PC-9 (cell line): ENCODE measurements at regions not wholly inside any gene's neighbourhood (a gene's known extent, or its start where the extent isn't known, plus 50 kb on each side); places are given as distances from the start of the nearest gene placed in this dataset.
A peak's percentile ranks its signal among the peaks of the same experiment; 100 is the strongest.

Experiments
- BruUV-seq: library from RNA; stranded (reverse); fragments of 400-500 nt; replicated peaks from 2 replicates; lab custom pipeline; 2021; lab: Mats Ljungman, UMichigan
- CTCF ChIA-PET: fragments of 300-600 bp; sonication (Branson Sonifier 250); formaldehyde crosslinking; loops from one replicate; lab custom pipeline; 2022; ENCODE audit warnings: antibody characterized with exemption; lab: Charles Lee
- POLR2A ChIA-PET: fragments of 300-600 bp; sonication (Branson Sonifier 250); formaldehyde crosslinking; loops from one replicate; lab custom pipeline; 2022; ENCODE audit warnings: antibody characterized with exemption; ENCODE audit not compliant: unreplicated experiment; lab: Charles Lee
- DNase-seq, 2 experiments: peaks; one replicate each; pipeline versions ENCODE4 v3.0.0 to v3.0.0-alpha.2; 2015 to 2022; ENCODE audit warnings: mixed read lengths in 1 of 2
- H2AFZ ChIP-seq: fragments of 200-600 bp; sonication (generic); 2 replicates; pipeline ENCODE4 v1.8.1; 2017; ENCODE audit warnings: antibody characterized with exemption
- H3F3A ChIP-seq: fragments of 200-600 bp; sonication (generic); 2 replicates; pipeline ENCODE4 v1.8.1; 2017; ENCODE audit warnings: antibody characterized with exemption, mild to moderate bottlenecking, low read depth; ENCODE audit not compliant: insufficient read depth
- H3K27ac ChIP-seq: fragments of 200-600 bp; sonication (generic); 2 replicates; pipeline ENCODE4 v1.6.1; 2016; ENCODE audit warnings: mixed run types
- H3K27me3 ChIP-seq: fragments of 200-600 bp; sonication (generic); 2 replicates; pipeline ENCODE4 v1.6.1; 2016; ENCODE audit warnings: low read depth, mixed run types; ENCODE audit not compliant: insufficient read depth
- H3K36me3 ChIP-seq: fragments of 200-600 bp; sonication (generic); 2 replicates; pipeline ENCODE4 v1.6.1; 2016; ENCODE audit warnings: low read depth, mixed run types
- H3K4me1 ChIP-seq: fragments of 200-600 bp; sonication (generic); replicated peaks from 2 replicates; pipeline ENCODE4 v1.6.1; 2016; ENCODE audit warnings: mixed run types; ENCODE audit not compliant: insufficient read depth
- H3K4me2 ChIP-seq: fragments of 200-600 bp; sonication (generic); 2 replicates; pipeline ENCODE4 v1.6.1; 2017; ENCODE audit warnings: mixed run types
- H3K4me3 ChIP-seq: fragments of 200-600 bp; sonication (generic); 2 replicates; pipeline ENCODE4 v1.6.1; 2016; ENCODE audit warnings: mixed run types
- H3K79me2 ChIP-seq: fragments of 200-600 bp; sonication (generic); 2 replicates; pipeline ENCODE4 v1.6.1; 2017; ENCODE audit warnings: low read depth, mixed run types
- H3K9me2 ChIP-seq: fragments of 200-600 bp; sonication (generic); 2 replicates; pipeline ENCODE4 v1.8.1; 2017; ENCODE audit warnings: mild to moderate bottlenecking; ENCODE audit not compliant: insufficient read depth
- H3K9me3 ChIP-seq: fragments of 200-600 bp; sonication (generic); 2 replicates; pipeline ENCODE4 v1.8.1; 2016; ENCODE audit warnings: low read depth; ENCODE audit not compliant: insufficient read depth
- H4K20me1 ChIP-seq: fragments of 200-600 bp; sonication (generic); 2 replicates; pipeline ENCODE4 v1.8.1; 2017; ENCODE audit not compliant: insufficient read depth
- EZH2 ChIP-seq: fragments of 200-600 bp; sonication (generic); IDR thresholded peaks from 2 replicates; pipeline ENCODE4 v1.8.0; 2017; ENCODE audit warnings: antibody characterized with exemption, low read depth
- intact Hi-C: fragments of 100-400 bp; cut with micrococcal nuclease; formaldehyde crosslinking; loops from one replicate; pipeline ENCODE4 v1.10.0; 2022; ENCODE audit not compliant: unreplicated experiment
- TF ChIP-seq, protein P1 (sequence below): fragments of 200-600 bp; sonication (generic); conservative IDR thresholded peaks from 2 replicates; pipeline ENCODE4 v1.6.1; 2017; ENCODE audit warnings: mixed run types, antibody characterized with exemption, mild to moderate bottlenecking, moderate library complexity

DNA sequence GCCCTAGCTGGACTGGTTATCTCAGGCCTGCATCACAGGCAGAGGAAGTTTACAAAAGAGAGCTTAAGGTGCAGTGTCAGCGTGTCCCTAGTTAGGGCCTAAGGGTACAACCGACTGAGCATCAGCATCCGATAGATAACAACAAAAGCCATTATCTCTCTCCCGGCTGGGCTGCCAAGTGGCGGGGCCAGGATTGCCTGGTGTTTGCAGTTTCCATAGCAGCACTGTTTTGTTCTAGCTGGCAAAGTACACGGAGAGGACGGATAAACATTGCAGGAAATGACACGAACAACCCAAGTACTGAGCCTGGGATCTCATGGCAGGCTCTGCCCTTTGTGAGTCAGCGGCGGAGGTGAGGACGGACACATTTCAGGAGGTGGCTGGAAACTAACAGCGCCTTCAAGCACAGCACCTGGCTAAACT lies 104.7 kb upstream of the NOCT start:
- no peaks in the 10 kb centered on the region for H3K9me2 ChIP-seq
- no peaks in the 10 kb centered on the region for H4K20me1 ChIP-seq
- BruUV-seq: no TSS peak
- intact Hi-C loops: loop anchor here (1.0 to 10.0 kb wide), 4 partner anchors 13 to 1786 kb away; no protein-coding TSS in a partner anchor
- POLR2A ChIA-PET: no interaction called here
- peaks cover 27% of the 10 kb centered on the region for H3K4me1 ChIP-seq
- H3K4me3 ChIP-seq: peak overlapping the region; percentile 41; the same call in 1 of the 2 replicates
- H3K79me2 ChIP-seq: no peaks in the 10 kb centered on the region
- DNase-seq: peak; percentile 79 to 88
- H3K27ac ChIP-seq: peak overlapping the region; percentile 66
- no peak for TF ChIP-seq EZH2
- TF ChIP-seq, protein P1, sequence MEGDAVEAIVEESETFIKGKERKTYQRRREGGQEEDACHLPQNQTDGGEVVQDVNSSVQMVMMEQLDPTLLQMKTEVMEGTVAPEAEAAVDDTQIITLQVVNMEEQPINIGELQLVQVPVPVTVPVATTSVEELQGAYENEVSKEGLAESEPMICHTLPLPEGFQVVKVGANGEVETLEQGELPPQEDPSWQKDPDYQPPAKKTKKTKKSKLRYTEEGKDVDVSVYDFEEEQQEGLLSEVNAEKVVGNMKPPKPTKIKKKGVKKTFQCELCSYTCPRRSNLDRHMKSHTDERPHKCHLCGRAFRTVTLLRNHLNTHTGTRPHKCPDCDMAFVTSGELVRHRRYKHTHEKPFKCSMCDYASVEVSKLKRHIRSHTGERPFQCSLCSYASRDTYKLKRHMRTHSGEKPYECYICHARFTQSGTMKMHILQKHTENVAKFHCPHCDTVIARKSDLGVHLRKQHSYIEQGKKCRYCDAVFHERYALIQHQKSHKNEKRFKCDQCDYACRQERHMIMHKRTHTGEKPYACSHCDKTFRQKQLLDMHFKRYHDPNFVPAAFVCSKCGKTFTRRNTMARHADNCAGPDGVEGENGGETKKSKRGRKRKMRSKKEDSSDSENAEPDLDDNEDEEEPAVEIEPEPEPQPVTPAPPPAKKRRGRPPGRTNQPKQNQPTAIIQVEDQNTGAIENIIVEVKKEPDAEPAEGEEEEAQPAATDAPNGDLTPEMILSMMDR: no peak
- CTCF ChIA-PET: no interaction called here
- peaks cover 17% of the 10 kb centered on the region; the same call in 1 of the 2 replicates for H3F3A ChIP-seq
- peak overlapping the region; percentile 70 for H2AFZ ChIP-seq
- no peaks in the 10 kb centered on the region for H3K27me3 ChIP-seq
- H3K9me3 ChIP-seq: no peaks in the 10 kb centered on the region
- H3K36me3 ChIP-seq: no peaks in the 10 kb centered on the region
- peak overlapping the region; percentile 76 for H3K4me2 ChIP-seq

DNA sequence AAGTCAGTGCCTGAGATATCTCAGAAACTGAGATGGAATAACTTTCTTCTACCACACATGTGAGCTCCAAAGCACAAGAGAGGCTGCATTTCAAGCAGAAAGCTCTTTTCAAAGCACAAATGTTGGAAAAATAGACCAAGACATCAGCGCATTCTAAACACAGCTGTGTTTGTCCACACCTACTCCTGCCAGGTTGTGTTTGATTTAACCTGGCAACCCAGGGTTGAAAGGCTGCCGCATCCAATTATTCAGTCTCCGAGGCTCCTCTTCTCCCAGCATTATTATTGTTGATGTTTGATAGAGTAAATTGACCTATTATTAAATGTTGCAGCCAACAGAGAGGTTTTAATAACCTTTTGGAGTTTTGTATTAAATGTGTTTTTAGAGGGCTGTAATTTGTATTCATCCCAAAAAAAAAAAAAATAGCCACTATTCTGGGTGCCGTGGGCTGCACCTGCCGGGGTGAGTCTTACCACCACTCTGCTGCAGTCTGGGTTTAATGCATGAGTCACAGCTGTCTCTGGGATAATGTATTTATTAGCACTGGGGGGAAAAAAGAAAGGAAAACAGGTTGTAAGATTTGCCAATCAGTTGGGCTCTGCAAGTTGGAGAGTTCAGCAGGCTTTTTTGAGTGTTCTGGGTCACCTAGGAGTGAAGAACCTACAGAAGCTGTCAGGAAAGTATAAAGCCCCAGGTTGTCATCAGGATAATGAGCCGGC lies 105.2 kb upstream of the NOCT start:
- Histone ChIP-seq H3K27me3 (no peaks in the 10 kb centered on the region), H3K79me2 (no peaks in the 10 kb centered on the region), H3K9me3 (no peaks in the 10 kb centered on the region), H3K4me2 (peak overlapping the region; percentile 76), H3K27ac (peak overlapping the region; percentile 66), H3K36me3 (no peaks in the 10 kb centered on the region), H4K20me1 (no peaks in the 10 kb centered on the region), H3K9me2 (no peaks in the 10 kb centered on the region), H3K4me1 (peaks cover 27% of the 10 kb centered on the region), H3K4me3 (peak overlapping the region; percentile 41; the same call in 1 of the 2 replicates), H2AFZ (peak overlapping the region; percentile 70), H3F3A (peaks cover 17% of the 10 kb centered on the region; the same call in 1 of the 2 replicates)
- no TSS peak for BruUV-seq
- ChIA-PET POLR2A (interaction anchor here (0.7 kb wide), 1 partner anchor 39 kb away, joined by 7 read pairs; no protein-coding TSS in a partner anchor), CTCF (no interaction called here)
- intact Hi-C loops: loop anchor here (1.0 to 10.0 kb wide), 3 partner anchors 12 to 1786 kb away; no protein-coding TSS in a partner anchor
- DNase-seq: no peak
- no peak for TF ChIP-seq EZH2
- TF ChIP-seq, protein P1: no peak

DNA sequence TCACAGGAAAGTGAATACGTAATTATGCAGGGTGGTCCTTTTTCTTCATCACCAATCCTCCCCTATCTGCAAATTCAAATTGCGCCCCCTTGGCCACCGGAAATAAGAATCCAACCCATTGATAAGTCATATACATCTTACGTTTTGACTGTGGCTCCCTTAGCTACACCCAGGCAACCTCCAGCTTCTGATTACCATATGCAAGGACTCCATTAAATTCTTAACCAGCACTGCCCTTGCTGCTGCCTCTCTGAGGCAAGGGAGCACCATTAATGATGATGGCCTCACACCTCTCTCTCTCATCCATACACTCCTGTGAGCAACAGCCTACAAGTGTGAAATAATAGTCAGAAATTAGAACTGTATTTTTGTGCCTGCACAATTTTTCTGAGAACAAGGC lies 106.0 kb upstream of the NOCT start:
- H3K9me2 ChIP-seq: no peaks in the 10 kb centered on the region
- H3K9me3 ChIP-seq: no peaks in the 10 kb centered on the region
- H3K4me2 ChIP-seq: no peak overlapping the region
- no peak overlapping the region for H2AFZ ChIP-seq
- peaks cover 27% of the 10 kb centered on the region for H3K4me1 ChIP-seq
- no peak for DNase-seq
- POLR2A ChIA-PET: no interaction called here
- no peak overlapping the region for H3K4me3 ChIP-seq
- H3K27ac ChIP-seq: no peak overlapping the region
- H3K36me3 ChIP-seq: no peaks in the 10 kb centered on the region
- intact Hi-C loops: no loop called here
- H4K20me1 ChIP-seq: no peaks in the 10 kb centered on the region
- BruUV-seq: no TSS peak
- CTCF ChIA-PET: no interaction called here
- no peak for TF ChIP-seq EZH2
- TF ChIP-seq, protein P1: no peak
- H3K79me2 ChIP-seq: no peaks in the 10 kb centered on the region
- H3K27me3 ChIP-seq: no peaks in the 10 kb centered on the region
- peaks cover 17% of the 10 kb centered on the region; the same call in 1 of the 2 replicates for H3F3A ChIP-seq
